CD4-positive, alpha-beta T cell treated with Interleukin-4 for 4 hours (primary cell): ENCODE measurements at regions not wholly inside any gene's neighbourhood (a gene's known extent, or its start where the extent isn't known, plus 50 kb on each side); places are given as distances from the start of the nearest gene placed in this dataset.

Source experiments
- DNase-seq: peaks from one replicate; pipeline ENCODE4 v3.0.0-alpha.2; 2020

GRCh38 chr2:81981585-81981984 is 1677.0 kb upstream of the LRRTM1 start:
- DNase-seq, result no peak

- DNase-seq, result no peak
Observed at GRCh38 chr2:81979086-81979485, 1674.5 kb upstream of the LRRTM1 start.

- no peak for DNase-seq
Observed at GRCh38 chr2:81976998-81977397, 1672.4 kb upstream of the LRRTM1 start.

GRCh38 chr2:81974216-81974615 is 1669.7 kb upstream of the LRRTM1 start:
- no peak for DNase-seq

- no peak for DNase-seq
Observed at GRCh38 chr2:81942876-81943275, 1638.3 kb upstream of the LRRTM1 start.

- no peak for DNase-seq
Observed at GRCh38 chr2:81942136-81942680, 1637.7 kb upstream of the LRRTM1 start.

- DNase-seq, result no peak
Observed at GRCh38 chr2:81940266-81940955, 1635.9 kb upstream of the LRRTM1 start.

- no peak for DNase-seq
Observed at GRCh38 chr2:81937944-81938343, 1633.4 kb upstream of the LRRTM1 start.

- DNase-seq, result no peak
Observed at GRCh38 chr2:81903534-81903933, 1599.0 kb upstream of the LRRTM1 start.

- DNase-seq, result no peak
Observed at GRCh38 chr2:81901017-81901416, 1596.5 kb upstream of the LRRTM1 start.

- no peak for DNase-seq
Observed at GRCh38 chr2:81895620-81896250, 1591.2 kb upstream of the LRRTM1 start.

- DNase-seq, result no peak
Observed at GRCh38 chr2:81894451-81894990, 1590.0 kb upstream of the LRRTM1 start.

GRCh38 chr2:81876624-81877023 is 1572.1 kb upstream of the LRRTM1 start:
- no peak for DNase-seq

- DNase-seq, result no peak
Observed at GRCh38 chr2:81872006-81872405, 1567.5 kb upstream of the LRRTM1 start.

GRCh38 chr2:81870119-81870518 is 1565.6 kb upstream of the LRRTM1 start:
- DNase-seq, result no peak

- DNase-seq, result no peak
Observed at GRCh38 chr2:81858998-81859397, 1554.4 kb upstream of the LRRTM1 start.

- no peak for DNase-seq
Observed at GRCh38 chr2:81853341-81853740, 1548.8 kb upstream of the LRRTM1 start.

GRCh38 chr2:81852651-81853050 is 1548.1 kb upstream of the LRRTM1 start:
- DNase-seq, result no peak

- no peak for DNase-seq
Observed at GRCh38 chr2:81839780-81840179, 1535.2 kb upstream of the LRRTM1 start.

GRCh38 chr2:81835321-81836000 is 1530.9 kb upstream of the LRRTM1 start:
- DNase-seq, result no peak

- no peak for DNase-seq
Observed at GRCh38 chr2:81786811-81787210, 1482.3 kb upstream of the LRRTM1 start.

GRCh38 chr2:81767187-81767912 is 1462.8 kb upstream of the LRRTM1 start:
- DNase-seq, result no peak

GRCh38 chr2:81747481-81748070 is 1443.0 kb upstream of the LRRTM1 start:
- no peak for DNase-seq
